ENCODE measurements at regions not wholly inside any gene's neighbourhood (a gene's known extent, or its start where the extent isn't known, plus 50 kb on each side); places are given as distances from the start of the nearest gene placed in this dataset.

- no peak for TF ChIP-seq SUZ12 (IDR thresholded peaks at IDR 0.05; ENCODE audit: extremely low read depth, insufficient read depth, insufficient read length)
- TF ChIP-seq ZNF274 (IDR thresholded peaks at IDR 0.05; ENCODE audit: low read depth, low read length), result no peak
- TF ChIP-seq YY1 (IDR thresholded peaks at IDR 0.05; ENCODE audit: insufficient read depth, insufficient read length), result no peak
- H3K4me3 ChIP-seq (ENCODE audit: insufficient read length, low read depth), result no peak overlapping the region
- peaks cover 4% of the 10 kb centered on the region for H3K27me3 ChIP-seq (ENCODE audit: insufficient read depth, insufficient read length)
- no peak overlapping the region for H3K9ac ChIP-seq (ENCODE audit: insufficient read length, low read depth)
- no peaks in the 10 kb centered on the region; the same call in 1 of the 2 replicates for H3K9me3 ChIP-seq (ENCODE audit: insufficient read depth, low read length)
- no peaks in the 10 kb centered on the region for H3K36me3 ChIP-seq (ENCODE audit: insufficient read depth, insufficient read length, low read length)
- DNase-seq (ENCODE audit: low read depth, low spot score), result peak; percentile 57
- no peaks in the 10 kb centered on the region for H3K4me1 ChIP-seq (ENCODE audit: insufficient read depth, insufficient read length)
Measured at GRCh38 chr6:1524040-1524480, 85.7 kb upstream of the FOXC1 start.

GRCh38 chr6:1525364-1526038 lies 84.2 kb upstream of the FOXC1 start:
- no peak for DNase-seq (ENCODE audit: low read depth, low spot score)
- no peaks in the 10 kb centered on the region for H3K36me3 ChIP-seq (ENCODE audit: insufficient read depth, insufficient read length, low read length)
- H3K9me3 ChIP-seq (ENCODE audit: insufficient read depth, low read length), result no peaks in the 10 kb centered on the region; the same call in 1 of the 2 replicates
- H3K4me1 ChIP-seq (ENCODE audit: insufficient read depth, insufficient read length), result no peaks in the 10 kb centered on the region
- H3K27me3 ChIP-seq (ENCODE audit: insufficient read depth, insufficient read length), result peaks cover 4% of the 10 kb centered on the region
- H3K9ac ChIP-seq (ENCODE audit: insufficient read length, low read depth), result no peak overlapping the region
- no peak for TF ChIP-seq YY1 (IDR thresholded peaks at IDR 0.05; ENCODE audit: insufficient read depth, insufficient read length)
- TF ChIP-seq SUZ12 (IDR thresholded peaks at IDR 0.05; ENCODE audit: extremely low read depth, insufficient read depth, insufficient read length), result no peak
- TF ChIP-seq ZNF274 (IDR thresholded peaks at IDR 0.05; ENCODE audit: low read depth, low read length), result no peak
- H3K4me3 ChIP-seq (ENCODE audit: insufficient read length, low read depth), result no peak overlapping the region

GRCh38 chr6:1526398-1527072 lies 83.2 kb upstream of the FOXC1 start:
- Histone ChIP-seq H3K9ac (ENCODE audit: insufficient read length, low read depth) (no peak overlapping the region), H3K9me3 (ENCODE audit: insufficient read depth, low read length) (no peaks in the 10 kb centered on the region; the same call in 1 of the 2 replicates), H3K4me3 (ENCODE audit: insufficient read length, low read depth) (no peak overlapping the region), H3K27me3 (ENCODE audit: insufficient read depth, insufficient read length) (peaks cover 4% of the 10 kb centered on the region), H3K36me3 (ENCODE audit: insufficient read depth, insufficient read length, low read length) (no peaks in the 10 kb centered on the region), H3K4me1 (ENCODE audit: insufficient read depth, insufficient read length) (no peaks in the 10 kb centered on the region)
- DNase-seq (ENCODE audit: low read depth, low spot score), result no peak
- no peak for TF ChIP-seq SUZ12 (IDR thresholded peaks at IDR 0.05; ENCODE audit: extremely low read depth, insufficient read depth, insufficient read length)
- TF ChIP-seq ZNF274 (IDR thresholded peaks at IDR 0.05; ENCODE audit: low read depth, low read length), result no peak
- no peak for TF ChIP-seq YY1 (IDR thresholded peaks at IDR 0.05; ENCODE audit: insufficient read depth, insufficient read length)

- Histone ChIP-seq H3K27me3 (ENCODE audit: insufficient read depth, insufficient read length) (peaks cover 4% of the 10 kb centered on the region), H3K9me3 (ENCODE audit: insufficient read depth, low read length) (no peaks in the 10 kb centered on the region; the same call in 1 of the 2 replicates), H3K36me3 (ENCODE audit: insufficient read depth, insufficient read length, low read length) (no peaks in the 10 kb centered on the region), H3K9ac (ENCODE audit: insufficient read length, low read depth) (no peak overlapping the region), H3K4me3 (ENCODE audit: insufficient read length, low read depth) (no peak overlapping the region), H3K4me1 (ENCODE audit: insufficient read depth, insufficient read length) (no peaks in the 10 kb centered on the region)
- TF ChIP-seq ZNF274 (IDR thresholded peaks at IDR 0.05; ENCODE audit: low read depth, low read length) (no peak), YY1 (IDR thresholded peaks at IDR 0.05; ENCODE audit: insufficient read depth, insufficient read length) (no peak), SUZ12 (IDR thresholded peaks at IDR 0.05; ENCODE audit: extremely low read depth, insufficient read depth, insufficient read length) (no peak)
- DNase-seq (ENCODE audit: low read depth, low spot score), result peak; percentile 48
Measured at GRCh38 chr6:1527073-1527457, 82.7 kb upstream of the FOXC1 start.

DNA sequence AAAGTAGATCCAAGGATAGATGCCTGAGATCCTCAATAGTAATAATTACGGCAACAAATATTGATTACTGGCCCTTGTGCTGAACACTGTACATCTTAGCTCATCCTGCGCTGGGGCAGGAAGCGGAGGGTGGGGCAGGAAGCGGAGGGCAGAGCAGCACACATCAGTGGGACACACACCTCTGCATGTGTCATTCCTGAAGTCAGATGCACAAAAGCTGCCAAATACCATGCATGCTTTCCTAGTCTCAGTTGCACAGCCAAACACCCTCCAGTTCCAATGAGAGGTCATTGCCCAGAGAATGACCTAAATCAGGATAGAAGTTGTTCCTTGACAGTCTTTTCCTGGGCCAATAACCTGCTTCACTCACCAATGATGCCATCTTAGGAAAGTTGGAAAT lies 74.4 kb upstream of the FOXC1 start:
- Histone ChIP-seq H3K9me3 (ENCODE audit: insufficient read depth, low read length) (no peaks in the 10 kb centered on the region), H3K9ac (ENCODE audit: insufficient read length, low read depth) (no peak overlapping the region), H3K4me3 (ENCODE audit: insufficient read length, low read depth) (no peak overlapping the region), H3K4me1 (ENCODE audit: insufficient read depth, insufficient read length) (no peaks in the 10 kb centered on the region), H3K27me3 (ENCODE audit: insufficient read depth, insufficient read length) (no peaks in the 10 kb centered on the region), H3K36me3 (ENCODE audit: insufficient read depth, insufficient read length, low read length) (no peaks in the 10 kb centered on the region)
- TF ChIP-seq YY1 (IDR thresholded peaks at IDR 0.05; ENCODE audit: insufficient read depth, insufficient read length), result no peak
- no peak for TF ChIP-seq SUZ12 (IDR thresholded peaks at IDR 0.05; ENCODE audit: extremely low read depth, insufficient read depth, insufficient read length)
- TF ChIP-seq ZNF274 (IDR thresholded peaks at IDR 0.05; ENCODE audit: low read depth, low read length), result no peak
- no peak for DNase-seq (ENCODE audit: low read depth, low spot score)

DNA sequence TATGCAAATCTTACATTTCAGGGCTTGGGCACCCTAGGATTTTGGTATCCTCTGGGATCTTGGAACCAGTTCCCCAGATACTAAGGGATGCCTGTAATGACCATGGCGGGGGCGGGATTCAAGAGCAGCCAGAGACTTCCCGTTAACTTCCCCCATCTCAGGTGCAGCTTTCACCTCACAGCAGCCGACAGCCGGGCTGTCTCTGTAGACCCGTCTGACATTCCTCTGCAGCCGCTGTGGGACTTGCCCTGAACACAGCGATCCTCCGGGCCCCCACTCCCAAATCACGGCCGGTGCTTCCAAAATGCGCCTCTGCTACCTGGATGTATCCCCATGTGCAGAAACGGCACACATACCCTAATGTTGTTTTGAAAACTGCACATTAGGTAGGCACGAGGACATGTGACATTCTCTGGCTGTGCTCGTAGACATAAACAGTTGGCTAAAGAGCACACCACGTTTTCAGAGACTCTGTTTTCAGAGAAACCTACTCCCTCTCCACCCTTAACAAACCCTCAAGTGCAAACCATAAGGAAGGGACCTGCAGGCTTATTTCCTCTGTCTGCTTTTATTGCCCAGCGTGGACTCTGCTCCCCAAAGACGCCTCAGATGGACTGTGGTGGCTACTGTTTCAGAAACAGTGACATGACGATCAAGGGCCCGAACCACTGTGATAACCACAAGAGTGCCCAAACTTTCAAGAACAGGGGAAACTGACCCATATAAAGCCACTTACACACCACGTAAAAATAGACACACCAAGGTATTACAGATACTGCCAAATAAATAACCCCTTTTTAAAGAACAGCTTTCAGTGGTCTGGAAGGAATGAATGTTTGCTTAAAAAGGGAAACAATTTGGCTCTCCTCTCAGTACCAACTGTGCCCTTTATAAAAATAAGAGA lies 72.9 kb upstream of the FOXC1 start:
- TF ChIP-seq ZNF274 (IDR thresholded peaks at IDR 0.05; ENCODE audit: low read depth, low read length) (no peak), YY1 (IDR thresholded peaks at IDR 0.05; ENCODE audit: insufficient read depth, insufficient read length) (no peak), SUZ12 (IDR thresholded peaks at IDR 0.05; ENCODE audit: extremely low read depth, insufficient read depth, insufficient read length) (no peak)
- Histone ChIP-seq H3K36me3 (ENCODE audit: insufficient read depth, insufficient read length, low read length) (no peaks in the 10 kb centered on the region), H3K27me3 (ENCODE audit: insufficient read depth, insufficient read length) (no peaks in the 10 kb centered on the region), H3K4me1 (ENCODE audit: insufficient read depth, insufficient read length) (no peaks in the 10 kb centered on the region), H3K9ac (ENCODE audit: insufficient read length, low read depth) (no peak overlapping the region), H3K4me3 (ENCODE audit: insufficient read length, low read depth) (no peak overlapping the region), H3K9me3 (ENCODE audit: insufficient read depth, low read length) (no peaks in the 10 kb centered on the region)
- no peak for DNase-seq (ENCODE audit: low read depth, low spot score)
